22Rv1 (cell line): ENCODE measurements at regions not wholly inside any gene's neighbourhood (a gene's known extent, or its start where the extent isn't known, plus 50 kb on each side); places are given as distances from the start of the nearest gene placed in this dataset.

Experiments used
- H3K27ac ChIP-seq: fragments of 450-650 bp; 2 replicates; pipeline ENCODE4 v1.5.1; 2017
- ZFX ChIP-seq: fragments of 450-650 bp; IDR thresholded peaks from 2 replicates; pipeline ENCODE4 v1.6.1; 2017; ENCODE audit warnings: antibody characterized with exemption, borderline replicate concordance
- TF ChIP-seq, protein P1 (sequence below): fragments of 450-650 bp; IDR thresholded peaks from 2 replicates; pipeline ENCODE4 v1.5.1; 2017; ENCODE audit warnings: mild to moderate bottlenecking

DNA sequence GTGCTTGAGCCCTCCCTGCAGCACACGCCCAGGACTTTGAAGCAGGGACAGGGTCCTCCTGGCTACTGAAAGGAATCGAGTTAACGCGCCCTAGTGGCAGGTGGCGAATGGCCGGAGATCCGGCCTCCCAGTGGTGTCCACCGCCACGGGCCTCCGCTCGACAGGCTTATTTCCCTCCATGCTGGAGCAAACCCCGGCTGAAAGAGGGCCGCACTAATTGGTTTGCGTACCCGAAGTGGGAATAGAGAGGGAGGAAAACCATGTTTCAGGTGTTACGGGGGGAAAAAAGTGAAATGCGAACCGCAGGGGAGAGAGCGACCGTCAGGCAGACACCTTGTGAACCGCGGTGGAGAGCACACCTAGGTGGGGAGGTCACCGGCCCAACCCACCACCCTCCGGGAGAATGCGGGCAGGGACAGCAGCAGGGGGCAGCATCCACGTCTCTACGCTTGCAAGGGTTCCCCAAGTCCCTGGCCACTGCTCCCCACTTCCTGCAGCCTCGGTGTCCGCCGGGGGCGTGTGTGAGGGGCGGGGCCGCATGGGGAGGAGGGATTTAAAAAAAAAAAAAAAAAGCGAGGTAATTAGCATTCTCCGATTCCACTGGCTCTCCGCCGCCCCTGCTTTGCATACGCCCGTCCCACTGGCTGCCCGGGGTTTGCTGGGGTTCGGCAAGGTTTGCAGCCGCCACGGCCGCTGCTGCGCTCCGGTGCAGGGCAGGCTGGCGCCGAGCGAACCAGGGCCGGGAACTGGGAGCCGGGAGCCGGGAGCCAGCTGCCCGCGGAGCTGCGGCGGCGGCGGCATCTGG, 224.6 kb upstream of the CRY1 start:
- H3K27ac ChIP-seq, result no peak overlapping the region
- TF ChIP-seq, protein P1, sequence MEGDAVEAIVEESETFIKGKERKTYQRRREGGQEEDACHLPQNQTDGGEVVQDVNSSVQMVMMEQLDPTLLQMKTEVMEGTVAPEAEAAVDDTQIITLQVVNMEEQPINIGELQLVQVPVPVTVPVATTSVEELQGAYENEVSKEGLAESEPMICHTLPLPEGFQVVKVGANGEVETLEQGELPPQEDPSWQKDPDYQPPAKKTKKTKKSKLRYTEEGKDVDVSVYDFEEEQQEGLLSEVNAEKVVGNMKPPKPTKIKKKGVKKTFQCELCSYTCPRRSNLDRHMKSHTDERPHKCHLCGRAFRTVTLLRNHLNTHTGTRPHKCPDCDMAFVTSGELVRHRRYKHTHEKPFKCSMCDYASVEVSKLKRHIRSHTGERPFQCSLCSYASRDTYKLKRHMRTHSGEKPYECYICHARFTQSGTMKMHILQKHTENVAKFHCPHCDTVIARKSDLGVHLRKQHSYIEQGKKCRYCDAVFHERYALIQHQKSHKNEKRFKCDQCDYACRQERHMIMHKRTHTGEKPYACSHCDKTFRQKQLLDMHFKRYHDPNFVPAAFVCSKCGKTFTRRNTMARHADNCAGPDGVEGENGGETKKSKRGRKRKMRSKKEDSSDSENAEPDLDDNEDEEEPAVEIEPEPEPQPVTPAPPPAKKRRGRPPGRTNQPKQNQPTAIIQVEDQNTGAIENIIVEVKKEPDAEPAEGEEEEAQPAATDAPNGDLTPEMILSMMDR, result peak; percentile 45
- TF ChIP-seq ZFX, result no peak

GRCh38 chr12:107318556-107318805, 225.1 kb upstream of the CRY1 start:
- no peak for TF ChIP-seq ZFX
- TF ChIP-seq, protein P1, result no peak
- H3K27ac ChIP-seq, result no peak overlapping the region

DNA sequence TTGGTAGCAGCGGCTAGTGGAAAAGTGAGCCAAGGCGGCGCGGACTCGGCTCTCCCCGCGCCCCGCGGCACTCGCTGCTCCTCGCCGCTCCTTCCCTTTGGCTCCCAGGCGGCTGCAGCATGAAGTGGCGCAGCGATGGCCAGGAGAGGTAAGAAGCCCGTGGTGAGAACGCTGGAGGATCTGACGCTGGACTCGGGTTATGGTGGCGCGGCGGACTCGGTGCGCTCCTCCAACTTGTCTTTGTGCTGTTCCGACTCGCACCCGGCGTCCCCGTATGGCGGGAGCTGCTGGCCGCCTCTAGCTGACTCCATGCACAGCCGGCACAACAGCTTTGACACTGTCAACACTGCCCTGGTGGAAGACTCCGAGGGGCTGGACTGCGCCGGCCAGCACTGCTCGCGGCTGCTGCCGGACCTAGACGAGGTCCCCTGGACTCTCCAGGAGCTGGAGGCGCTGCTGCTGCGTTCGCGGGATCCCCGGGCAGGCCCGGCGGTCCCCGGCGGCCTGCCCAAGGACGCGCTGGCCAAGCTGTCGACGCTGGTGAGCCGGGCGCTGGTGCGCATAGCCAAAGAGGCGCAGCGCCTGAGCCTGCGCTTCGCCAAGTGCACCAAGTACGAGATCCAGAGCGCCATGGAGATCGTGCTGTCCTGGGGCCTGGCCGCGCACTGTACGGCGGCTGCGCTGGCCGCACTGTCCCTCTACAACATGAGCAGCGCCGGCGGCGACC, 225.6 kb upstream of the CRY1 start:
- no peak overlapping the region for H3K27ac ChIP-seq
- no peak for TF ChIP-seq ZFX
- TF ChIP-seq, protein P1, result no peak

- H3K27ac ChIP-seq, result no peak overlapping the region
- TF ChIP-seq ZFX, result no peak
- TF ChIP-seq, protein P1, result peak; percentile 20
These were observed 226.2 kb upstream of the CRY1 start for GRCh38 chr12:107319533-107320032.

- H3K27ac ChIP-seq, result no peak overlapping the region
- TF ChIP-seq, protein P1, result no peak
- TF ChIP-seq ZFX, result no peak
These were observed 226.9 kb upstream of the CRY1 start for GRCh38 chr12:107320033-107320928.

GRCh38 chr12:107320929-107321631, 227.7 kb upstream of the CRY1 start:
- no peak overlapping the region for H3K27ac ChIP-seq

More at GRCh38 chr12:107320929-107321631, 227.7 kb upstream of the CRY1 start:
- TF ChIP-seq, protein P1, result no peak
- no peak for TF ChIP-seq ZFX
